ENCODE measurements at regions not wholly inside any gene's neighbourhood (a gene's known extent, or its start where the extent isn't known, plus 50 kb on each side); places are given as distances from the start of the nearest gene placed in this dataset.

GRCh38 chr2:58634653-58635370 is 393.7 kb upstream of the FANCL start:
- H4K20me1 ChIP-seq (ENCODE audit: insufficient read depth, low read length): no peaks in the 10 kb centered on the region
- H2AFZ ChIP-seq (ENCODE audit: low read length): no peak overlapping the region
- H3K9me2 ChIP-seq (replicated peaks; ENCODE audit: insufficient read depth, low read length): no peaks in the 10 kb centered on the region
- H3K79me2 ChIP-seq (ENCODE audit: low read length): no peaks in the 10 kb centered on the region
- H3K9me3 ChIP-seq (replicated peaks; ENCODE audit: insufficient read depth, low read length): no peaks in the 10 kb centered on the region
- no peaks in the 10 kb centered on the region for H3K36me3 ChIP-seq (replicated peaks; ENCODE audit: insufficient read depth, low read length)
- no peak overlapping the region for H3K4me2 ChIP-seq (ENCODE audit: low read depth, low read length)
- H3K27me3 ChIP-seq (replicated peaks; ENCODE audit: insufficient read depth, low read length): no peaks in the 10 kb centered on the region
- no peaks in the 10 kb centered on the region for H3K4me1 ChIP-seq (ENCODE audit: low read length)
- no peak overlapping the region for H3K4me3 ChIP-seq (ENCODE audit: low read length)
- H3K27ac ChIP-seq (ENCODE audit: low read length): no peak overlapping the region
- H3F3A ChIP-seq (ENCODE audit: insufficient read depth, low read length): no peaks in the 10 kb centered on the region
- DNase-seq: no peak
- H3K9ac ChIP-seq (ENCODE audit: low read length): no peak overlapping the region
- no peak for TF ChIP-seq CTCF (IDR thresholded peaks at IDR 0.05; ENCODE audit: low read length)
- no peak for TF ChIP-seq EZH2 (optimal IDR thresholded peaks at IDR 0.05; ENCODE audit: low read depth, low read length)
- no peak for TF ChIP-seq EZH2phosphoT487 (IDR thresholded peaks at IDR 0.05; ENCODE audit: low read length)

- DNase-seq: no peak
- no peak overlapping the region for H3K9ac ChIP-seq (ENCODE audit: low read length)
- TF ChIP-seq CTCF (IDR thresholded peaks at IDR 0.05; ENCODE audit: low read length) (no peak), EZH2phosphoT487 (IDR thresholded peaks at IDR 0.05; ENCODE audit: low read length) (no peak), EZH2 (optimal IDR thresholded peaks at IDR 0.05; ENCODE audit: low read depth, low read length) (no peak)
Observed at GRCh38 chr2:58633613-58634365, 392.7 kb upstream of the FANCL start.

GRCh38 chr2:58631986-58632385 is 390.9 kb upstream of the FANCL start:
- TF ChIP-seq EZH2phosphoT487 (IDR thresholded peaks at IDR 0.05; ENCODE audit: low read length): no peak
- no peak for TF ChIP-seq EZH2 (optimal IDR thresholded peaks at IDR 0.05; ENCODE audit: low read depth, low read length)
- TF ChIP-seq CTCF (IDR thresholded peaks at IDR 0.05; ENCODE audit: low read length): no peak

More at GRCh38 chr2:58633613-58634365, 392.7 kb upstream of the FANCL start:
- no peaks in the 10 kb centered on the region for H3K79me2 ChIP-seq (ENCODE audit: low read length)
- H3K27ac ChIP-seq (ENCODE audit: low read length): no peak overlapping the region
- no peaks in the 10 kb centered on the region for H3K27me3 ChIP-seq (replicated peaks; ENCODE audit: insufficient read depth, low read length)
- no peak overlapping the region for H3K4me3 ChIP-seq (ENCODE audit: low read length)
- H3F3A ChIP-seq (ENCODE audit: insufficient read depth, low read length): no peaks in the 10 kb centered on the region
- H3K9me2 ChIP-seq (replicated peaks; ENCODE audit: insufficient read depth, low read length): no peaks in the 10 kb centered on the region
- no peaks in the 10 kb centered on the region for H3K9me3 ChIP-seq (replicated peaks; ENCODE audit: insufficient read depth, low read length)
- H3K4me2 ChIP-seq (ENCODE audit: low read depth, low read length): no peak overlapping the region
- no peak overlapping the region for H2AFZ ChIP-seq (ENCODE audit: low read length)
- H3K36me3 ChIP-seq (replicated peaks; ENCODE audit: insufficient read depth, low read length): no peaks in the 10 kb centered on the region
- no peaks in the 10 kb centered on the region for H4K20me1 ChIP-seq (ENCODE audit: insufficient read depth, low read length)
- no peaks in the 10 kb centered on the region for H3K4me1 ChIP-seq (ENCODE audit: low read length)

More at GRCh38 chr2:58631986-58632385, 390.9 kb upstream of the FANCL start:
- Histone ChIP-seq H4K20me1 (ENCODE audit: insufficient read depth, low read length) (no peaks in the 10 kb centered on the region), H3K4me2 (ENCODE audit: low read depth, low read length) (no peak overlapping the region), H3K9me2 (replicated peaks; ENCODE audit: insufficient read depth, low read length) (no peaks in the 10 kb centered on the region), H3K9me3 (replicated peaks; ENCODE audit: insufficient read depth, low read length) (no peaks in the 10 kb centered on the region), H3K79me2 (ENCODE audit: low read length) (no peaks in the 10 kb centered on the region), H3K36me3 (replicated peaks; ENCODE audit: insufficient read depth, low read length) (no peaks in the 10 kb centered on the region), H3K9ac (ENCODE audit: low read length) (no peak overlapping the region), H2AFZ (ENCODE audit: low read length) (no peak overlapping the region), H3K27ac (ENCODE audit: low read length) (no peak overlapping the region), H3K4me3 (ENCODE audit: low read length) (no peak overlapping the region), H3K27me3 (replicated peaks; ENCODE audit: insufficient read depth, low read length) (no peaks in the 10 kb centered on the region), H3F3A (ENCODE audit: insufficient read depth, low read length) (no peaks in the 10 kb centered on the region), H3K4me1 (ENCODE audit: low read length) (no peaks in the 10 kb centered on the region)
- no peak for DNase-seq

All from MM.1S (cell line).